Retinal pigment epithelial cell (primary cell): ENCODE measurements at regions not wholly inside any gene's neighbourhood (a gene's known extent, or its start where the extent isn't known, plus 50 kb on each side); places are given as distances from the start of the nearest gene placed in this dataset.
"Not testable (repeated sequence)": the region's sequence is repeated elsewhere in the genome, so short reads cannot be mapped to it uniquely, and the experiment has no call there.

Source experiments
- DNase-seq: peaks from one replicate; pipeline ENCODE4 v3.0.0-alpha.2; 2010; ENCODE audit warnings: low read depth
- H3K4me3 ChIP-seq: 2 replicates; pipeline ENCODE4 v1.5.1; 2011; ENCODE audit warnings: mild to moderate bottlenecking, low read length, control low read depth, moderate library complexity
- CTCF ChIP-seq: conservative IDR thresholded peaks from 2 replicates; pipeline ENCODE4 v1.5.1; 2011; ENCODE audit warnings: low read depth, low read length, control low read depth, inconsistent platforms

GRCh38 chr6:155828989-155829388, 373.4 kb upstream of the NOX3 start:
- TF ChIP-seq CTCF = no peak
- no peak for DNase-seq

GRCh38 chr6:155818698-155819097, 363.1 kb upstream of the NOX3 start:
- DNase-seq = no peak
- no peak for TF ChIP-seq CTCF
- no peak overlapping the region for H3K4me3 ChIP-seq

More at GRCh38 chr6:155828989-155829388, 373.4 kb upstream of the NOX3 start:
- no peak overlapping the region for H3K4me3 ChIP-seq

GRCh38 chr6:155813548-155813947, 357.9 kb upstream of the NOX3 start:
- no peak for TF ChIP-seq CTCF
- no peak for DNase-seq
- no peak overlapping the region for H3K4me3 ChIP-seq

GRCh38 chr6:155807243-155807642, 351.6 kb upstream of the NOX3 start:
- DNase-seq = no peak
- no peak overlapping the region for H3K4me3 ChIP-seq
- no peak for TF ChIP-seq CTCF

GRCh38 chr6:155801046-155801445, 345.4 kb upstream of the NOX3 start:
- no peak overlapping the region for H3K4me3 ChIP-seq
- DNase-seq = no peak
- no peak for TF ChIP-seq CTCF

GRCh38 chr6:155798876-155799275, 343.2 kb upstream of the NOX3 start:
- DNase-seq, H3K4me3 ChIP-seq: not testable (repeated sequence)

GRCh38 chr6:155795173-155795796, 339.6 kb upstream of the NOX3 start:
- DNase-seq = peak; percentile 78
- no peak for TF ChIP-seq CTCF
- no peak overlapping the region for H3K4me3 ChIP-seq

- H3K4me3 ChIP-seq = no peak overlapping the region
- no peak for TF ChIP-seq CTCF
- DNase-seq = no peak
Measured at GRCh38 chr6:155791891-155792290, 336.3 kb upstream of the NOX3 start.
